ENCODE measurements at regions not wholly inside any gene's neighbourhood (a gene's known extent, or its start where the extent isn't known, plus 50 kb on each side); places are given as distances from the start of the nearest gene placed in this dataset.

GRCh38 chr12:19712041-19712440, 272.7 kb downstream of the AEBP2 start:
- no peaks in the 10 kb centered on the region for H3K79me2 ChIP-seq (ENCODE audit: insufficient read depth, low read length)
- no peaks in the 10 kb centered on the region for H3K9me2 ChIP-seq (replicated peaks; ENCODE audit: low read depth, low read length)
- no peak overlapping the region for H3K4me2 ChIP-seq (ENCODE audit: low read depth, low read length, poor library complexity, severe bottlenecking)
- no peaks in the 10 kb centered on the region for H4K20me1 ChIP-seq (ENCODE audit: insufficient read depth, low read length, poor library complexity, severe bottlenecking)
- H2AFZ ChIP-seq (ENCODE audit: low read length) = no peak overlapping the region
- no peaks in the 10 kb centered on the region for H3K9me3 ChIP-seq (ENCODE audit: insufficient read depth, low read depth, low read length)
- no peaks in the 10 kb centered on the region for H3K4me1 ChIP-seq (ENCODE audit: insufficient read depth, low read length, poor library complexity, severe bottlenecking)
- no peak overlapping the region for H3K4me3 ChIP-seq (ENCODE audit: low read length, poor library complexity, severe bottlenecking)
- no peak overlapping the region for H3K9ac ChIP-seq (ENCODE audit: low read depth, low read length, poor library complexity, severe bottlenecking)
- no peak for TF ChIP-seq CTCF (conservative IDR thresholded peaks at IDR 0.05; ENCODE audit: low read length)
- no peak for TF ChIP-seq EZH2phosphoT487 (IDR thresholded peaks at IDR 0.05; ENCODE audit: borderline replicate concordance)
- no peaks in the 10 kb centered on the region for H3K36me3 ChIP-seq (ENCODE audit: insufficient read depth, low read length)
- no peaks in the 10 kb centered on the region for H3K27me3 ChIP-seq (ENCODE audit: insufficient read depth, low read length, poor library complexity, severe bottlenecking)
- H3F3A ChIP-seq (ENCODE audit: low read depth) = no peaks in the 10 kb centered on the region

GRCh38 chr12:19718401-19718800, 279.1 kb downstream of the AEBP2 start:
- Histone ChIP-seq H3K27me3 (ENCODE audit: insufficient read depth, low read length, poor library complexity, severe bottlenecking) (no peaks in the 10 kb centered on the region), H3K36me3 (ENCODE audit: insufficient read depth, low read length) (no peaks in the 10 kb centered on the region), H2AFZ (ENCODE audit: low read length) (no peak overlapping the region), H3K4me2 (ENCODE audit: low read depth, low read length, poor library complexity, severe bottlenecking) (no peak overlapping the region), H3K79me2 (ENCODE audit: insufficient read depth, low read length) (no peaks in the 10 kb centered on the region), H3K9ac (ENCODE audit: low read depth, low read length, poor library complexity, severe bottlenecking) (no peak overlapping the region), H3K9me2 (replicated peaks; ENCODE audit: low read depth, low read length) (no peaks in the 10 kb centered on the region), H4K20me1 (ENCODE audit: insufficient read depth, low read length, poor library complexity, severe bottlenecking) (no peaks in the 10 kb centered on the region), H3K4me3 (ENCODE audit: low read length, poor library complexity, severe bottlenecking) (no peak overlapping the region), H3K9me3 (ENCODE audit: insufficient read depth, low read depth, low read length) (no peaks in the 10 kb centered on the region), H3F3A (ENCODE audit: low read depth) (no peaks in the 10 kb centered on the region), H3K4me1 (ENCODE audit: insufficient read depth, low read length, poor library complexity, severe bottlenecking) (no peaks in the 10 kb centered on the region)
- TF ChIP-seq CTCF (conservative IDR thresholded peaks at IDR 0.05; ENCODE audit: low read length) = no peak
- TF ChIP-seq EZH2phosphoT487 (IDR thresholded peaks at IDR 0.05; ENCODE audit: borderline replicate concordance) = no peak

GRCh38 chr12:19719672-19720071, 280.4 kb downstream of the AEBP2 start:
- TF ChIP-seq EZH2phosphoT487 (IDR thresholded peaks at IDR 0.05; ENCODE audit: borderline replicate concordance) (no peak), CTCF (conservative IDR thresholded peaks at IDR 0.05; ENCODE audit: low read length) (no peak)
- Histone ChIP-seq H4K20me1 (ENCODE audit: insufficient read depth, low read length, poor library complexity, severe bottlenecking) (no peaks in the 10 kb centered on the region), H3F3A (ENCODE audit: low read depth) (no peaks in the 10 kb centered on the region), H3K4me1 (ENCODE audit: insufficient read depth, low read length, poor library complexity, severe bottlenecking) (no peaks in the 10 kb centered on the region), H2AFZ (ENCODE audit: low read length) (no peak overlapping the region), H3K79me2 (ENCODE audit: insufficient read depth, low read length) (no peaks in the 10 kb centered on the region), H3K4me3 (ENCODE audit: low read length, poor library complexity, severe bottlenecking) (no peak overlapping the region), H3K9me3 (ENCODE audit: insufficient read depth, low read depth, low read length) (no peaks in the 10 kb centered on the region), H3K9me2 (replicated peaks; ENCODE audit: low read depth, low read length) (no peaks in the 10 kb centered on the region), H3K9ac (ENCODE audit: low read depth, low read length, poor library complexity, severe bottlenecking) (no peak overlapping the region), H3K36me3 (ENCODE audit: insufficient read depth, low read length) (no peaks in the 10 kb centered on the region), H3K27me3 (ENCODE audit: insufficient read depth, low read length, poor library complexity, severe bottlenecking) (no peaks in the 10 kb centered on the region), H3K4me2 (ENCODE audit: low read depth, low read length, poor library complexity, severe bottlenecking) (no peak overlapping the region)
